ENCODE measurements at regions not wholly inside any gene's neighbourhood (a gene's known extent, or its start where the extent isn't known, plus 50 kb on each side); places are given as distances from the start of the nearest gene placed in this dataset.

DNA sequence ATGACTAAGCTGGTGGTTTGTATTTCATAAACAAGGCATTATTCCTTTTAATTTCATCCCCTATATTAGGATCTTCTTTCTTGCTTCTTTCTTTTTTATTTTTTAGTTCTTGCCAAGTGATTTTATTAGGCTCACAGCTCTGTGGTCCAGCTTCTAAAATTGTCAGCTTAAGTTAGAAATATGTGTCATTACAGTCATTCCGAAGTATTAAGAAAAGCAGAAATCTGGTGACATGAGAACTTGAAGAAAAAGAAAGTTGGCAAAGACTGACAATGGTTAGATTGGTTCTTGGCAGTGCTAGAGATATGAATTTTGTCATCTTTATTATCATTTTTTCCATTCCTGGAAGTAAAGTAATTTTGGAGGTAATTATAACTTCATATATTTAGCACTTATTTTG, 166.5 kb upstream of the PRR16 start:
- no peak overlapping the region for H3K27ac ChIP-seq
- no peaks in the 10 kb centered on the region for H3K36me3 ChIP-seq
- no peaks in the 10 kb centered on the region for H3K9me3 ChIP-seq
- no peaks in the 10 kb centered on the region for H3K27me3 ChIP-seq
- DNase-seq: no peak
- intact Hi-C loops (cut with DNase I; ENCODE audit: low total_unique reads): no loop called here
- TF ChIP-seq POLR2A (IDR thresholded peaks at IDR 0.05) (no peak), EP300 (IDR thresholded peaks at IDR 0.05) (no peak), POLR2AphosphoS5 (IDR thresholded peaks at IDR 0.05) (no peak)
- TF ChIP-seq, protein P1, sequence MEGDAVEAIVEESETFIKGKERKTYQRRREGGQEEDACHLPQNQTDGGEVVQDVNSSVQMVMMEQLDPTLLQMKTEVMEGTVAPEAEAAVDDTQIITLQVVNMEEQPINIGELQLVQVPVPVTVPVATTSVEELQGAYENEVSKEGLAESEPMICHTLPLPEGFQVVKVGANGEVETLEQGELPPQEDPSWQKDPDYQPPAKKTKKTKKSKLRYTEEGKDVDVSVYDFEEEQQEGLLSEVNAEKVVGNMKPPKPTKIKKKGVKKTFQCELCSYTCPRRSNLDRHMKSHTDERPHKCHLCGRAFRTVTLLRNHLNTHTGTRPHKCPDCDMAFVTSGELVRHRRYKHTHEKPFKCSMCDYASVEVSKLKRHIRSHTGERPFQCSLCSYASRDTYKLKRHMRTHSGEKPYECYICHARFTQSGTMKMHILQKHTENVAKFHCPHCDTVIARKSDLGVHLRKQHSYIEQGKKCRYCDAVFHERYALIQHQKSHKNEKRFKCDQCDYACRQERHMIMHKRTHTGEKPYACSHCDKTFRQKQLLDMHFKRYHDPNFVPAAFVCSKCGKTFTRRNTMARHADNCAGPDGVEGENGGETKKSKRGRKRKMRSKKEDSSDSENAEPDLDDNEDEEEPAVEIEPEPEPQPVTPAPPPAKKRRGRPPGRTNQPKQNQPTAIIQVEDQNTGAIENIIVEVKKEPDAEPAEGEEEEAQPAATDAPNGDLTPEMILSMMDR (IDR thresholded peaks at IDR 0.05): no peak
- no peak overlapping the region for H3K4me3 ChIP-seq
- 79 to 89% (median 82%) methylated on average over 1 of the region's 1 CpG for WGBS, 5 donors
- no peaks in the 10 kb centered on the region for H3K4me1 ChIP-seq

DNA sequence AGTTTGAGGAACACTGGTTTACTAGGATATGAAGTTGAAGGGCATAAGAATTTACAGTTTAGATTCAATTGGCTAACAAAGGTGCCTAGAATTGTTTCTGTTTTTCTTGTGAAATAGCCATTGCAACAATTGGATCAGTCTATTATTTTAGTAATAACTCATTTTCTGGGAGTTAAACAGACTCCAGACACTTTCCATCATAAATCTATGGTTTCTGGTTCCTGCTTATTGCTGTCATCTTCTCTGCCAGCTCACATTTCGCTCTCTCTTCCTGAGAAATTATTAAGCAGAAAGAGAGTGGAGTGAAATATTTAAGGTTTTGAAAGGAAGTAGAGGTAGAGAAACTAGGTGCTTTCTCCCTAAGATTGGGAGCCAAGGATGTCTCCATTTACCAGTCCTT, 165.1 kb upstream of the PRR16 start:
- no peak overlapping the region for H3K4me3 ChIP-seq
- no peaks in the 10 kb centered on the region for H3K36me3 ChIP-seq
- 48 to 81% (median 68%) methylated on average over 1 of the region's 1 CpG for WGBS, 5 donors
- H3K27me3 ChIP-seq: no peaks in the 10 kb centered on the region
- no peak overlapping the region for H3K27ac ChIP-seq
- intact Hi-C loops (cut with DNase I; ENCODE audit: low total_unique reads): no loop called here
- H3K4me1 ChIP-seq: no peaks in the 10 kb centered on the region
- no peaks in the 10 kb centered on the region for H3K9me3 ChIP-seq
- DNase-seq: no peak
- TF ChIP-seq POLR2AphosphoS5 (IDR thresholded peaks at IDR 0.05) (no peak), POLR2A (IDR thresholded peaks at IDR 0.05) (no peak), EP300 (IDR thresholded peaks at IDR 0.05) (no peak)
- TF ChIP-seq, protein P1 (IDR thresholded peaks at IDR 0.05): no peak

DNA sequence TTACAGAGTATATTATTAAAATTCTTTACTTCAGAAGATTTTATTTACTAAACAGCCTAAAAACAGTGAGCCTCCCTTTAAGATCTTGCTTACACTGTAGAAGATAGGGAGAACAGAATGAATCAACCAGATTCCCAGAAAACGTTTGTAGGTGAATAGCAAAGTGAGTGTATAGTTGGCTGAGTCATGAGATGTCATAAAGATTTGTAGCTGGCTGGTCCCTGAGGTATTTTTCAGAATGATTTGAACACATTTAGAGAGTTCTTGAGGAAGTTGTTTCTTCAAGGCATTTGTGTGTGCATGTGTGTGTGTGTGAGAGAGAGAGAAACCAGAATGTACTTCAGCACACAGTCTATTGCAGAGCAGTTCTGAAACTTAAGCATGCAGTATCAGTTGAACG, 159.4 kb upstream of the PRR16 start:
- TF ChIP-seq POLR2A (IDR thresholded peaks at IDR 0.05): no peak
- TF ChIP-seq EP300 (IDR thresholded peaks at IDR 0.05): no peak
- TF ChIP-seq, protein P1 (IDR thresholded peaks at IDR 0.05): no peak
- TF ChIP-seq POLR2AphosphoS5 (IDR thresholded peaks at IDR 0.05): no peak
- no peaks in the 10 kb centered on the region for H3K36me3 ChIP-seq
- no peaks in the 10 kb centered on the region for H3K9me3 ChIP-seq
- no peaks in the 10 kb centered on the region for H3K4me1 ChIP-seq
- no peak for DNase-seq
- WGBS, 5 donors: 6 to 35% (median 22%) methylated on average over 2 of the region's 2 CpGs
- no peak overlapping the region for H3K27ac ChIP-seq
- H3K27me3 ChIP-seq: no peaks in the 10 kb centered on the region
- H3K4me3 ChIP-seq: no peak overlapping the region
- intact Hi-C loops (cut with DNase I; ENCODE audit: low total_unique reads): no loop called here

DNA sequence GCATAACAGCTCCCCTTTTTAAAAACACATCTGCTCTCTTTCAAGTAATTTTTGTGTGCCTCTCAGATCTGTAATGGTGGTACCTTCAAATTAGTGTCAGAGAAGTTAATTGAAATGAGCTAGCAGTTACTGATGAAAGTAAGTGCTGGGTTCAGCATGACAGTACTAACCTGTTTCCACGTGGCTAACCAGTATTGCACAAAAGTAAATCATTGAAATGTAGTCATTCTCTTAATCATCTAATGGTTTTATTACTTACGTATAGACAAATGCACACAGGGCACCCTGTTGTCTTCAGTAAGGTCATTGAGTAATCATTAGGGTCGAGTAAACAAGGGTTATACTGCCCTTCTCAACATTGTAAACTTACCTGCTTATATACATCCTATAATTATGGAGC, 157.8 kb upstream of the PRR16 start:
- H3K9me3 ChIP-seq: no peaks in the 10 kb centered on the region
- H3K4me3 ChIP-seq: no peak overlapping the region
- intact Hi-C loops (cut with DNase I; ENCODE audit: low total_unique reads): no loop called here
- peak in 1 of 2 donors; percentile 13 for DNase-seq
- WGBS, 5 donors: 28 to 45% (median 40%) methylated on average over 3 of the region's 3 CpGs
- no peaks in the 10 kb centered on the region for H3K27me3 ChIP-seq
- TF ChIP-seq POLR2AphosphoS5 (IDR thresholded peaks at IDR 0.05) (no peak), EP300 (IDR thresholded peaks at IDR 0.05) (no peak), POLR2A (IDR thresholded peaks at IDR 0.05) (no peak)
- TF ChIP-seq, protein P1 (IDR thresholded peaks at IDR 0.05): no peak
- no peaks in the 10 kb centered on the region for H3K4me1 ChIP-seq
- H3K27ac ChIP-seq: no peak overlapping the region
- no peaks in the 10 kb centered on the region for H3K36me3 ChIP-seq
